ENCODE measurements at regions not wholly inside any gene's neighbourhood (a gene's known extent, or its start where the extent isn't known, plus 50 kb on each side); places are given as distances from the start of the nearest gene placed in this dataset.
"Not testable (repeated sequence)": the region's sequence is repeated elsewhere in the genome, so short reads cannot be mapped to it uniquely, and the experiment has no call there.

- DNase-seq: no peak
These were observed 167.9 kb downstream of the RGS9 start for GRCh38 chr17:65305116-65305515.

DNA sequence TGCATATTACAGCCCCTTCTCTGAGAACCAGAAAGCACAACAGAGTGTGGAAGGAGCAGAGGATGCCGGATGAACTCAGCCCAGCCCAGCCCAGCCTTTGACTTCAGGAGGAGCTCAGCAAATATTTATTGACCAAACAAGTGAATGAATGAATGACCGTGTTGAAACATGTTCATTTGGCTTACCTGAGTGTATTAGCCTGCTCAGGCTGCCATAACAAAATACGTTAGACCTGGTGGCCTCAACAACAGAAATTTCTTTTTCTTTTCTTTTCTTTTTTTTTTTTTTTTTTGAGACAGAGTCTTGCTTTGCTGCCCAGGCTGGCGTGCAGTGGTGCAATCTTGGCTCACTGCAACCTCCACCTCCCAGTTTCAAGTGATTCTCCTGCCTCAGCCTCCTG lies 164.7 kb downstream of the RGS9 start:
- DNase-seq: not testable (repeated sequence)

DNA sequence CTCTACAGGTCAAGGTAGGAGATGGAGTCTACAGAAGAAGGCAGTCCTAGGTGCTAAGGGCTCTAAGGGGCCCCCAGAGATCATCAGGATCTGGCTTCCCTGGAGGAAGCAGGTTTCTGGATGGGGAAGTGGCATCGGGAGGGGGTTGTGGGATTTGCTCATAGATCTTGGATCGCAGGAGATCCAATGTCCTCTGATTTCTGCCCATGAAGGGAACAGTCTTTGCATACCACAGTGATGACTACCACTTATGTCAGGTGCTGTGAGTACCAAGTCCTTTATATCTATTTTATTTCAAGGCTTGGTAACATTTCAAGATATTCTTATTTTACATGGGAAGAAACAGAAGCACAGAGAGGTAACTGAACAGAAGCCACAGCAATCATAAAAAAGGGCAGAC lies 164.0 kb downstream of the RGS9 start:
- no peak for DNase-seq

DNA sequence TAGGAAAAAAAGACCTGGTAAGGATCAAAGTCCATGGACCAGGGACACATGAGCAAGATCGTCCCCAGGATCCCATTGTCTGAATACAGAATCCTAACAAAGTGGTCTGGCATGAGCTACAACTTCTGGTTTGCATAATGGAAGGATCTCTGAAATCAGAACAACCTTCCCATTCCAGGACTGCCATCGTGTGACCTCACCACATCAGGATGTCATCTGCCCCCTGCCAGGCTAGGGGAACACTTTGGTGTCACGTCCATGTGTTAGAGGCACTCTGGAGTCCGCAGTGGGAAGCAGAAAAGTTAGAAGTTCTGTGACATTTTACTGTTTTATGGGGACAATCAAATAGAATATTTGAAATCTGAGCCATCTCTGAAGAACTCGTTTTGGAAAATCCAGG lies 160.7 kb downstream of the RGS9 start:
- DNase-seq: no peak

DNA sequence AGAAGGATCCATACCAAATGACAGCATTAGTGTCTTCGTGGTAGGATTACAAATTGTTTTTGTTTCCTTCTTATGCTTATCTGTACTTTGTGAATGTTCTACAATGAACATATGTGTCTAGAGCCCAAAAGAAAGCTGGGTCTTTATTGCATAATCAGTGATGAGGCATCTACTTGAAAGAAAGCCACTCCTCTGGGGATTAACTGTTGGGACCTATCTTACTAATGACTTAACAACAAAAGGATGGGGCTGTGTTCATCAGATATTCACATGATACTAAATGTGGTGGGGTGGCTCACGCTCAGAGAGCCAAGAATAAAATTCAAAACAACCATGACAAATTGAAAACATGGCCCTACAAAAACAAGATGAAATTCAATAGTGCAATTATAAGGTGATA lies 160.2 kb downstream of the RGS9 start:
- DNase-seq: no peak

DNA sequence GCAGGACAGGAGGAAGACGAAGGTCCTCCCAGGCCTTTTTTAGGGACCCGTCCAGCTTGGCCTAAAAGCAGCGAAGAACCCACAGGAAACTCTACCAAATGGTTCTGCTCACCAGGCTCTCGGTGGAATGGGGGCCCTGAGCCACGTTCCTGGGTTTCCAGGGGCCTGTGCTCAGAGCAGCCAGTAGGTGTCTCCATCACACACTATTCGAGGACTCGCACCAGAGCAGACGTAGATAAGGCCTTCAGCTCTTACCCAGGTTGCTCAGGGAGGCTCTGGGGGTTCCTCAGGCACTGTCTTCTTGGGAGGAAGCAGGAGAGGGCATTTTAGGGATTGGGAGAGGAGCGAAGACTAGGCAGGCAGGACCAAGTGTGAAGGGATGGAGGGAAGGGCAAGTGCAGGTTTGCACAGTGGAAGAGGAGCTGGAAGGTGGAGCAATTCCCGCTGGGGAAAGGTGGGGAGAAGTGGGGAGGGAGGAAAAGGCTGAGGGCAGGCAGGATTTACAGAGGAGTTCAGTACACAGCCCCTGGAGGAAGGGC lies 157.1 kb downstream of the RGS9 start:
- DNase-seq: peak; percentile 4 to 44

GRCh38 chr17:65293584-65294180 lies 156.5 kb downstream of the RGS9 start:
- no peak for DNase-seq

DNA sequence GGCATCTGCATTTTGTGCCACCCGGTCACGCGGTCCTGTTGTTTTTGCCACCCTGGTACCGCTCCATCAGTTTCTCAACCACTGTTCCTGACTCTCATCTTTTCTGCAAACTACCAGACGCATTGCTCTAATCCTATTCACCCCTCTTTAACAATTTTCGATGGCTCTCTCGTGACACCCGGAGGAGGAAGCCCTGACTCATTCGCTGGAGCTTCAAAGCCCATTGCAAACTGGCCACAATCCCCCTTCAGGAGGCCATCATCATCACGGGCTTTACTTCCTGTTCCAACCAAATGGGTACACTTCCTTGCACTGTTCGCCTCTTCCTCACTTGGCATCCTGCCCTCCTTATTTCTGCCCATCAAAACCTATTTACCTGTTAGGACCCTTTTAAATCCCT lies 155.3 kb downstream of the RGS9 start:
- peak; percentile 6 to 19 for DNase-seq

GRCh38 chr17:65291301-65291700 lies 154.1 kb downstream of the RGS9 start:
- DNase-seq: not testable (repeated sequence)

GRCh38 chr17:65290616-65291015 lies 153.4 kb downstream of the RGS9 start:
- DNase-seq: no peak

DNA sequence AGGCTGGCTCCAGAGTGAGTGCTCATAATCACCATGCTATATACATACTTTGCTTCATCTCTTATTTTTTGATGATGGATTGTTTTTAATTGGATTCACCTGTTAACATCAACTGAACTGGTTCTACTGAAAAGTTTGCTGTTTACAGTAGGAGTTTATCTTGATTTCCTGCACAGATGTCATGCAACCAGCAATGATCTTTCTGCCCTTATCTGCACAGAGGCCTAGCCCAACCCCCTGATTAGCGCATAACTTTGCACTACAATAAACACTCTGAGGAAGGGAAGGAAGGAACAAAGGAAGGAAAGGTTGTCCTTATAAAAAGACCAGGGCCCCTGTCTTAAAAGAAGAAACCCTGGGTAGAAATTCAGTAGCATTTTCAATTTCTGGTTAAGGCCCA lies 152.9 kb downstream of the RGS9 start:
- DNase-seq: no peak

DNA sequence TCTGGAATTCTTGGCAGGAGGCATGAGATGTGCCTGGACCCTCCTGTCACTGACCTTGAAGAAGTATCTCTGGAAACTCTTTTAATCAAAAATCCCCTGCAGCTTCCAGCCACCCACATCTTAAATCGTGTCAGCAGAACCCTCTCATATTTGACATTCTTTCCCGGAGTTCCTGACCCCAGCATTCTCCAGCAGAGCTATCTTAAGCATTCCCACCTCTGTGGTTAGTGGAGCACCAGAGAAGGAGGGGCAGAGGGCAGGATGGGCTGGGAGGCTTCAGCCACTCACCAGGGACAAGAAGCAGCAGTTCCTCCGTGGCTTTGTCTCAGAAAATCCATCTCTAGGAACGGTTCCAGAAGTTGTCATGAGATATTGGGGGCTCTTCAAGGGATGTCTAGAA lies 149.9 kb downstream of the RGS9 start:
- no peak for DNase-seq

GRCh38 chr17:65283704-65284103 lies 146.5 kb downstream of the RGS9 start:
- no peak for DNase-seq

- DNase-seq: no peak
These were observed 142.3 kb downstream of the RGS9 start for GRCh38 chr17:65279456-65279855.

- DNase-seq: no peak
These were observed 141.6 kb downstream of the RGS9 start for GRCh38 chr17:65278820-65279184.

DNA sequence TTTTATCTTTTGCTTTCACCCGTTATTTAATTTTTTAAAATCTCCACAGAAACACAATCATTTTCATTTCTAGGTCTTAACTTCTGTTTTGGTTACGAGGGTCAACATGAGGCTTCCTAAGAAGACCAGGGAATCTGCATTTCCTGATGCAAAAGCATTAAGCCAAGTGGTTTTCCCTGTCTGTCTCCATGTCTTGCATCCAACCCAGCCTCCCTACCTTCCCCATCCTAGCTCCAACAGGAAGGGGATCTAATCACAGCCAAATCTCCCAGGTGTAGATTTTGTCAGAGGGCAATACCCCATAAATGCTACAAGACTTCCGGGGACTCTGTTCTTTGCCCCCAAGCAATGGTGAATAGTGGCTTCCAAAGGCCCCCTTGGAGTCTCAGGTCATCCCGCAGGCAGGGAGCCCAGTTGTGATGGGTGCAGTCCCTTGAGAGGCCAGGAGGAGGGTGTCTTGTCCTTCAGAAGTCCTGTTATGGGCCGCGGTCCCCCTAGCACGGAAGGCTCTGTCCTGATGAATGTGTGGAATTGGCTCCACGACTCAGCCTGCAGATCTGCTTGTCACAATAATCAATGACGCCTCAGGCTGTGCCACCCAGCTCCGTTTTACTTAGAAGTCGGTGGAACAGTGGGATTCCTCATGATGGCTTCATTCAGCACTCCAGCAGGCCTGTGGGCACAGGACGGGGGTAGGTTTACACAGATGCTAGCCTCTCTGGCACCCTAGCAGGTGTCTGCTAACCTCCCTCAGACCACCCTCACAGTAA lies 141.1 kb downstream of the RGS9 start:
- no peak for DNase-seq

GRCh38 chr17:65277576-65277975 lies 140.4 kb downstream of the RGS9 start:
- no peak for DNase-seq

Measured in inflammatory macrophage (primary cell).